ENCODE measurements at regions not wholly inside any gene's neighbourhood (a gene's known extent, or its start where the extent isn't known, plus 50 kb on each side); places are given as distances from the start of the nearest gene placed in this dataset.

GRCh38 chr5:97420646-97421045 lies 237.6 kb upstream of the RIOK2 start:
- no peak for TF ChIP-seq EP300 (conservative IDR thresholded peaks at IDR 0.05; ENCODE audit: poor library complexity, severe bottlenecking)
- TF ChIP-seq CTCF (IDR thresholded peaks at IDR 0.05; ENCODE audit: poor library complexity, severe bottlenecking) = no peak
- TF ChIP-seq TAF1 (IDR thresholded peaks at IDR 0.05; ENCODE audit: low read depth) = no peak
- TF ChIP-seq POLR2AphosphoS5 (IDR thresholded peaks at IDR 0.05) = no peak
- TF ChIP-seq MXI1 (conservative IDR thresholded peaks at IDR 0.05; ENCODE audit: poor library complexity, severe bottlenecking) = no peak
- no peak for TF ChIP-seq SMC3 (conservative IDR thresholded peaks at IDR 0.05; ENCODE audit: poor library complexity)
